ENCODE measurements at regions not wholly inside any gene's neighbourhood (a gene's known extent, or its start where the extent isn't known, plus 50 kb on each side); places are given as distances from the start of the nearest gene placed in this dataset.

- ATAC-seq, result peak; percentile 24
- TF ChIP-seq PATZ1 (CRISPR knock-in tag; IDR thresholded peaks at IDR 0.05; ENCODE audit: borderline replicate concordance), result no peak
- TF ChIP-seq TSHZ2 (CRISPR knock-in tag; IDR thresholded peaks at IDR 0.05), result no peak
- TF ChIP-seq RARB (CRISPR knock-in tag; IDR thresholded peaks at IDR 0.05), result no peak
- no peak for TF ChIP-seq ZFP3 (CRISPR knock-in tag; IDR thresholded peaks at IDR 0.05)
- TF ChIP-seq ZNF565 (CRISPR knock-in tag; conservative IDR thresholded peaks at IDR 0.05; ENCODE audit: low read depth), result no peak
- TF ChIP-seq ISL1 (CRISPR knock-in tag; IDR thresholded peaks at IDR 0.05), result no peak
- no peak for TF ChIP-seq TCF4 (CRISPR knock-in tag; IDR thresholded peaks at IDR 0.05; ENCODE audit: borderline replicate concordance)
- TF ChIP-seq ZNF8 (CRISPR knock-in tag; IDR thresholded peaks at IDR 0.05), result no peak
- TF ChIP-seq ZC3H10 (CRISPR knock-in tag; IDR thresholded peaks at IDR 0.05), result no peak
- no peak for TF ChIP-seq SNAI2 (CRISPR knock-in tag; IDR thresholded peaks at IDR 0.05)
- TF ChIP-seq CREB5 (CRISPR knock-in tag; IDR thresholded peaks at IDR 0.05; ENCODE audit: low read depth), result no peak
- no peak for TF ChIP-seq ZNF70 (CRISPR knock-in tag; IDR thresholded peaks at IDR 0.05)
- no peak for TF ChIP-seq OSR1 (CRISPR knock-in tag; IDR thresholded peaks at IDR 0.05)
- TF ChIP-seq TOX (CRISPR knock-in tag; IDR thresholded peaks at IDR 0.05; ENCODE audit: borderline replicate concordance), result no peak
- TF ChIP-seq CSDC2 (CRISPR knock-in tag; IDR thresholded peaks at IDR 0.05), result no peak
- no peak for TF ChIP-seq POU6F1 (CRISPR knock-in tag; IDR thresholded peaks at IDR 0.05; ENCODE audit: borderline replicate concordance, low read depth)
- TF ChIP-seq PPARA (CRISPR knock-in tag; IDR thresholded peaks at IDR 0.05; ENCODE audit: borderline replicate concordance), result no peak
- no peak for TF ChIP-seq ARNTL (CRISPR knock-in tag; IDR thresholded peaks at IDR 0.05; ENCODE audit: borderline replicate concordance, low read depth)
- no peak for TF ChIP-seq ESRRG (CRISPR knock-in tag; IDR thresholded peaks at IDR 0.05)
- no peak for TF ChIP-seq GLIS3 (CRISPR knock-in tag; IDR thresholded peaks at IDR 0.05)
Observed at GRCh38 chr10:3426190-3426845, 253.7 kb upstream of the PITRM1 start.

GRCh38 chr10:3425716-3426115, 253.1 kb upstream of the PITRM1 start:
- peak; percentile 33 for ATAC-seq
- TF ChIP-seq SNAI2 (CRISPR knock-in tag; IDR thresholded peaks at IDR 0.05) (no peak), GLIS3 (CRISPR knock-in tag; IDR thresholded peaks at IDR 0.05) (no peak), CSRNP3 (CRISPR knock-in tag; IDR thresholded peaks at IDR 0.05) (no peak), ARNTL (CRISPR knock-in tag; IDR thresholded peaks at IDR 0.05; ENCODE audit: borderline replicate concordance, low read depth) (no peak), ZNF70 (CRISPR knock-in tag; IDR thresholded peaks at IDR 0.05) (no peak), ZFP30 (CRISPR knock-in tag; IDR thresholded peaks at IDR 0.05) (no peak), ESRRG (CRISPR knock-in tag; IDR thresholded peaks at IDR 0.05) (no peak), RARB (CRISPR knock-in tag; IDR thresholded peaks at IDR 0.05) (no peak), BACH2 (CRISPR knock-in tag; IDR thresholded peaks at IDR 0.05; ENCODE audit: borderline replicate concordance) (no peak), PPARA (CRISPR knock-in tag; IDR thresholded peaks at IDR 0.05; ENCODE audit: borderline replicate concordance) (no peak), TCF4 (CRISPR knock-in tag; IDR thresholded peaks at IDR 0.05; ENCODE audit: borderline replicate concordance) (no peak)
